HepG2 (cell line): ENCODE measurements at regions not wholly inside any gene's neighbourhood (a gene's known extent, or its start where the extent isn't known, plus 50 kb on each side); places are given as distances from the start of the nearest gene placed in this dataset.

Source experiments
- CREB1 ChIP-seq, 2 experiments: fragments of 450-650 bp in 1 of 2; IDR thresholded peaks; 2 replicates each; pipeline ENCODE4 v1.6.1; 2016 to 2017; ENCODE audit warnings: control low read depth in 1 of 2, mild to moderate bottlenecking in 1 of 2, missing compliant biosample characterization in 1 of 2, missing genetic modification characterization in 1 of 2
- CTCF ChIP-seq: sonication (generic); formaldehyde crosslinking; IDR thresholded peaks from 2 replicates; pipeline ENCODE4 v1.5.0; 2020; ENCODE audit warnings: mild to moderate bottlenecking, missing genetic modification reagents, moderate library complexity
- HCFC1 ChIP-seq: fragments of 150-350 bp; IDR thresholded peaks from 2 replicates; pipeline ENCODE4 v1.6.1; 2014; ENCODE audit warnings: low read depth, low read length
- MED1 ChIP-seq: sonication (generic); formaldehyde crosslinking; IDR thresholded peaks from 2 replicates; pipeline ENCODE4 v1.4.0; 2020; ENCODE audit warnings: missing genetic modification reagents
- MYC ChIP-seq: sonication (generic); formaldehyde crosslinking; IDR thresholded peaks from 2 replicates; pipeline ENCODE4 v1.9.0; 2021; ENCODE audit warnings: missing genetic modification reagents, borderline replicate concordance
- NR2C2 ChIP-seq: sonication (generic); formaldehyde crosslinking; IDR thresholded peaks from 2 replicates; pipeline ENCODE4 v1.4.0; 2020; ENCODE audit warnings: missing genetic modification reagents, mild to moderate bottlenecking, moderate library complexity, borderline replicate concordance
- NR2F6 ChIP-seq, 2 experiments: IDR thresholded peaks; 2 replicates each; pipeline ENCODE4 v1.6.1; 2016; ENCODE audit warnings: antibody characterized with exemption in 1 of 2, mild to moderate bottlenecking in 1 of 2
- TARDBP ChIP-seq: sonication (generic); formaldehyde crosslinking; IDR thresholded peaks from 2 replicates; pipeline ENCODE4 v1.8.0; 2022; ENCODE audit warnings: mild to moderate bottlenecking, missing genetic modification reagents
- TCF7L2 ChIP-seq: IDR thresholded peaks from 2 replicates; pipeline ENCODE4 v1.6.1; 2011; ENCODE audit warnings: mild to moderate bottlenecking, low read depth, low read length, moderate library complexity
- TF ChIP-seq, protein P1 (sequence below): IDR thresholded peaks from 2 replicates; pipeline ENCODE4 v1.6.1; 2016; ENCODE audit warnings: missing compliant biosample characterization, missing genetic modification reagents, borderline replicate concordance
- TF ChIP-seq, protein P2 (sequence below): sonication (generic); formaldehyde crosslinking; IDR thresholded peaks from 2 replicates; pipeline ENCODE4 v1.4.0; 2020; ENCODE audit warnings: missing genetic modification reagents
- TF ChIP-seq, protein P3 (sequence below): sonication (generic); formaldehyde crosslinking; IDR thresholded peaks from 2 replicates; pipeline ENCODE4 v1.5.1; 2020; ENCODE audit warnings: missing genetic modification reagents, mild to moderate bottlenecking, borderline replicate concordance
- TF ChIP-seq, protein P4 (sequence below): sonication (generic); formaldehyde crosslinking; IDR thresholded peaks from 2 replicates; pipeline ENCODE4 v1.5.0; 2020; ENCODE audit warnings: missing genetic modification reagents

DNA sequence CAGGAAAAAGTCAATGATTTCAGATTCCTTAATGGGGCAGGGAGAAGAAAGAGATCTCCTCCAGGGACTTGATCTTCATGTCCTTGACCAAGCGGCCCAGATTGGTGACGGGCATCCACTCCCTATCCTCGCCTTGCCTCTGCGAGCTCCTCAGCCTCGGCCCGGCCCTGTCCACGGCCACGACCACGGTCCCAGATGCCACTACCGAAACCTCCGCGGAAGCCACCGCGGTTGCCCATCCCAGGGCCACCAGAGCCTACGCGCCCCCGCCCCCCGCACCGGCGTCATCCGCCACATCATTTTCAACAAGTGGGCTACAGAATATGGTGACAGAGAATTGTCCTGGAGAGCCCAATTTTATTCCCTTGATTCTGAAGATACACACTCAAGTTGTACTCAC, 751.2 kb upstream of the PABPC4L start:
- TF ChIP-seq, protein P1, sequence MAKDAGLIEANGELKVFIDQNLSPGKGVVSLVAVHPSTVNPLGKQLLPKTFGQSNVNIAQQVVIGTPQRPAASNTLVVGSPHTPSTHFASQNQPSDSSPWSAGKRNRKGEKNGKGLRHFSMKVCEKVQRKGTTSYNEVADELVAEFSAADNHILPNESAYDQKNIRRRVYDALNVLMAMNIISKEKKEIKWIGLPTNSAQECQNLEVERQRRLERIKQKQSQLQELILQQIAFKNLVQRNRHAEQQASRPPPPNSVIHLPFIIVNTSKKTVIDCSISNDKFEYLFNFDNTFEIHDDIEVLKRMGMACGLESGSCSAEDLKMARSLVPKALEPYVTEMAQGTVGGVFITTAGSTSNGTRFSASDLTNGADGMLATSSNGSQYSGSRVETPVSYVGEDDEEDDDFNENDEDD (CRISPR knock-in tag): no peak
- TF ChIP-seq TARDBP (CRISPR knock-in tag) (no peak), TCF7L2 (no peak), CREB1 (IDR thresholded peaks at IDR 0.05) (no peak), CREB1 (CRISPR knock-in tag; IDR thresholded peaks at IDR 0.05) (no peak), NR2C2 (CRISPR knock-in tag) (no peak), HCFC1 (no peak), CTCF (no peak), MYC (CRISPR knock-in tag) (no peak), NR2F6 (IDR thresholded peaks at IDR 0.05) (no peak), NR2F6 (CRISPR knock-in tag; IDR thresholded peaks at IDR 0.05) (no peak), MED1 (CRISPR knock-in tag) (no peak)
- TF ChIP-seq, protein P2, sequence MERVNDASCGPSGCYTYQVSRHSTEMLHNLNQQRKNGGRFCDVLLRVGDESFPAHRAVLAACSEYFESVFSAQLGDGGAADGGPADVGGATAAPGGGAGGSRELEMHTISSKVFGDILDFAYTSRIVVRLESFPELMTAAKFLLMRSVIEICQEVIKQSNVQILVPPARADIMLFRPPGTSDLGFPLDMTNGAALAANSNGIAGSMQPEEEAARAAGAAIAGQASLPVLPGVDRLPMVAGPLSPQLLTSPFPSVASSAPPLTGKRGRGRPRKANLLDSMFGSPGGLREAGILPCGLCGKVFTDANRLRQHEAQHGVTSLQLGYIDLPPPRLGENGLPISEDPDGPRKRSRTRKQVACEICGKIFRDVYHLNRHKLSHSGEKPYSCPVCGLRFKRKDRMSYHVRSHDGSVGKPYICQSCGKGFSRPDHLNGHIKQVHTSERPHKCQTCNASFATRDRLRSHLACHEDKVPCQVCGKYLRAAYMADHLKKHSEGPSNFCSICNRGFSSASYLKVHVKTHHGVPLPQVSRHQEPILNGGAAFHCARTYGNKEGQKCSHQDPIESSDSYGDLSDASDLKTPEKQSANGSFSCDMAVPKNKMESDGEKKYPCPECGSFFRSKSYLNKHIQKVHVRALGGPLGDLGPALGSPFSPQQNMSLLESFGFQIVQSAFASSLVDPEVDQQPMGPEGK: no peak
- TF ChIP-seq, protein P3, sequence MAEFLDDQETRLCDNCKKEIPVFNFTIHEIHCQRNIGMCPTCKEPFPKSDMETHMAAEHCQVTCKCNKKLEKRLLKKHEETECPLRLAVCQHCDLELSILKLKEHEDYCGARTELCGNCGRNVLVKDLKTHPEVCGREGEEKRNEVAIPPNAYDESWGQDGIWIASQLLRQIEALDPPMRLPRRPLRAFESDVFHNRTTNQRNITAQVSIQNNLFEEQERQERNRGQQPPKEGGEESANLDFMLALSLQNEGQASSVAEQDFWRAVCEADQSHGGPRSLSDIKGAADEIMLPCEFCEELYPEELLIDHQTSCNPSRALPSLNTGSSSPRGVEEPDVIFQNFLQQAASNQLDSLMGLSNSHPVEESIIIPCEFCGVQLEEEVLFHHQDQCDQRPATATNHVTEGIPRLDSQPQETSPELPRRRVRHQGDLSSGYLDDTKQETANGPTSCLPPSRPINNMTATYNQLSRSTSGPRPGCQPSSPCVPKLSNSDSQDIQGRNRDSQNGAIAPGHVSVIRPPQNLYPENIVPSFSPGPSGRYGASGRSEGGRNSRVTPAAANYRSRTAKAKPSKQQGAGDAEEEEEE: no peak
- TF ChIP-seq, protein P4, sequence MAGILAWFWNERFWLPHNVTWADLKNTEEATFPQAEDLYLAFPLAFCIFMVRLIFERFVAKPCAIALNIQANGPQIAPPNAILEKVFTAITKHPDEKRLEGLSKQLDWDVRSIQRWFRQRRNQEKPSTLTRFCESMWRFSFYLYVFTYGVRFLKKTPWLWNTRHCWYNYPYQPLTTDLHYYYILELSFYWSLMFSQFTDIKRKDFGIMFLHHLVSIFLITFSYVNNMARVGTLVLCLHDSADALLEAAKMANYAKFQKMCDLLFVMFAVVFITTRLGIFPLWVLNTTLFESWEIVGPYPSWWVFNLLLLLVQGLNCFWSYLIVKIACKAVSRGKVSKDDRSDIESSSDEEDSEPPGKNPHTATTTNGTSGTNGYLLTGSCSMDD: no peak
